LNCaP clone FGC (cell line): ENCODE measurements at regions not wholly inside any gene's neighbourhood (a gene's known extent, or its start where the extent isn't known, plus 50 kb on each side); places are given as distances from the start of the nearest gene placed in this dataset.

ENCODE experiments used
- DNase-seq: peaks from one replicate; pipeline ENCODE4 v3.0.0-alpha.2; 2011; ENCODE audit warnings: low read depth
- H3K4me3 ChIP-seq: 2 replicates; pipeline ENCODE4 v1.5.1; 2011; ENCODE audit warnings: mild to moderate bottlenecking, low read depth, low read length, control low read depth
- CTCF ChIP-seq: IDR thresholded peaks from 2 replicates; pipeline ENCODE4 v1.5.1; 2012; ENCODE audit warnings: mild to moderate bottlenecking; ENCODE audit not compliant: control insufficient read depth, insufficient read depth; ENCODE audit errors: extremely low read depth

GRCh38 chr2:185063761-185064160 is 465.4 kb downstream of the ZNF804A start:
- DNase-seq, result no peak
- no peak for TF ChIP-seq CTCF
- no peak overlapping the region for H3K4me3 ChIP-seq

- no peak overlapping the region for H3K4me3 ChIP-seq
- no peak for DNase-seq
- no peak for TF ChIP-seq CTCF
These were observed 467.8 kb downstream of the ZNF804A start for GRCh38 chr2:185066128-185066527.

GRCh38 chr2:185069107-185069506 is 470.8 kb downstream of the ZNF804A start:
- TF ChIP-seq CTCF, result no peak
- no peak for DNase-seq
- no peak overlapping the region for H3K4me3 ChIP-seq

- no peak for DNase-seq
- H3K4me3 ChIP-seq, result no peak overlapping the region
- no peak for TF ChIP-seq CTCF
These were observed 475.8 kb downstream of the ZNF804A start for GRCh38 chr2:185074156-185074555.

GRCh38 chr2:185082749-185083148 is 484.4 kb downstream of the ZNF804A start:
- no peak for DNase-seq
- no peak for TF ChIP-seq CTCF
- no peak overlapping the region for H3K4me3 ChIP-seq

- peak; percentile 31; the same call in 1 of the 2 replicates for TF ChIP-seq CTCF
- H3K4me3 ChIP-seq, result no peak overlapping the region
- DNase-seq, result no peak
These were observed 510.3 kb downstream of the ZNF804A start for GRCh38 chr2:185108588-185108987.

GRCh38 chr2:185127412-185127811 is 529.1 kb downstream of the ZNF804A start:
- no peak for TF ChIP-seq CTCF
- H3K4me3 ChIP-seq, result no peak overlapping the region
- no peak for DNase-seq
